ENCODE measurements at regions not wholly inside any gene's neighbourhood (a gene's known extent, or its start where the extent isn't known, plus 50 kb on each side); places are given as distances from the start of the nearest gene placed in this dataset.
A peak's percentile ranks its signal among the peaks of the same experiment; 100 is the strongest.
"Not testable (repeated sequence)": the region's sequence is repeated elsewhere in the genome, so short reads cannot be mapped to it uniquely, and the experiment has no call there.

- Histone ChIP-seq H3K9me3 (no peaks in the 10 kb centered on the region), H3K27me3 (ENCODE audit: insufficient read depth in 3 of 3, low read length in 2 of 3) (peaks cover 0 to 34% (median 7%) of the 10 kb centered on the region in 3 donors)
- no peak for TF ChIP-seq CTCF (IDR thresholded peaks at IDR 0.05)
Measured at GRCh38 chr10:131822013-131822691, 78.7 kb upstream of the PPP2R2D start.

GRCh38 chr10:131822692-131823245 lies 78.0 kb upstream of the PPP2R2D start:
- intact Hi-C loops (cut with DNase I): no loop called here
- Histone ChIP-seq H3K27me3 (ENCODE audit: insufficient read depth in 3 of 3, low read length in 2 of 3) (peaks cover 0 to 29% (median 3%) of the 10 kb centered on the region in 3 donors), H3K4me3 (no peak overlapping the region)

More at GRCh38 chr10:131822013-131822691, 78.7 kb upstream of the PPP2R2D start:
- Histone ChIP-seq H3K27ac (no peak overlapping the region), H3K4me3 (no peak overlapping the region), H3K36me3 (ENCODE audit: insufficient read depth in 1 of 2, low read depth in 1 of 2) (no peaks in the 10 kb centered on the region), H3K4me1 (no peaks in the 10 kb centered on the region)
- 76 to 79% (median 79%) methylated on average over 18 of the region's 18 CpGs for WGBS, 3 donors
- intact Hi-C loops (cut with DNase I): no loop called here
- ATAC-seq (no peak), DNase-seq (peak in 1 of 2 donors; percentile 27)

GRCh38 chr10:131823601-131824099 lies 77.2 kb upstream of the PPP2R2D start:
- H3K4me3 ChIP-seq; DNase-seq; ATAC-seq; H3K9me3 ChIP-seq; H3K27ac ChIP-seq; H3K36me3 ChIP-seq (ENCODE audit: insufficient read depth in 1 of 2, low read depth in 1 of 2); H3K4me1 ChIP-seq; intact Hi-C loops (cut with DNase I): not testable (repeated sequence)
- H3K27me3 ChIP-seq (ENCODE audit: insufficient read depth in 3 of 3, low read length in 2 of 3): peaks cover 0 to 20% (median 2%) of the 10 kb centered on the region in 3 donors
- WGBS, 3 donors: 87 to 92% (median 91%) methylated on average over 10 to 11 of the region's 12 CpGs

More at GRCh38 chr10:131822692-131823245, 78.0 kb upstream of the PPP2R2D start:
- Histone ChIP-seq H3K27ac (no peak overlapping the region), H3K36me3 (ENCODE audit: insufficient read depth in 1 of 2, low read depth in 1 of 2) (no peaks in the 10 kb centered on the region), H3K9me3 (no peaks in the 10 kb centered on the region), H3K4me1 (no peaks in the 10 kb centered on the region)
- DNase-seq (peak in 1 of 2 donors; percentile 35), ATAC-seq (no peak)
- no peak for TF ChIP-seq CTCF (IDR thresholded peaks at IDR 0.05)
- WGBS, 3 donors: 72 to 79% (median 78%) methylated on average over 8 to 9 of the region's 9 CpGs

- intact Hi-C loops (cut with DNase I): no loop called here
- H3K27me3 ChIP-seq (ENCODE audit: insufficient read depth in 3 of 3, low read length in 2 of 3): peaks cover 0 to 12% (median 0%) of the 10 kb centered on the region in 3 donors
- no peaks in the 10 kb centered on the region for H3K4me1 ChIP-seq
- H3K36me3 ChIP-seq (ENCODE audit: insufficient read depth in 1 of 2, low read depth in 1 of 2): no peaks in the 10 kb centered on the region
- no peak overlapping the region for H3K4me3 ChIP-seq
- TF ChIP-seq CTCF (IDR thresholded peaks at IDR 0.05): no peak
- no peak overlapping the region for H3K27ac ChIP-seq
- ATAC-seq (no peak), DNase-seq (peak in 1 of 2 donors; percentile 44)
- H3K9me3 ChIP-seq: no peaks in the 10 kb centered on the region
- 44 to 47% (median 45%) methylated on average over 22 to 24 of the region's 24 CpGs for WGBS, 3 donors
Measured at GRCh38 chr10:131824371-131825149, 76.2 kb upstream of the PPP2R2D start.
